Choroid plexus epithelial cell (primary cell): ENCODE measurements at regions not wholly inside any gene's neighbourhood (a gene's known extent, or its start where the extent isn't known, plus 50 kb on each side); places are given as distances from the start of the nearest gene placed in this dataset.

ENCODE experiments used
- DNase-seq: peaks from one replicate; pipeline ENCODE4 v3.0.0-alpha.2; 2010; ENCODE audit warnings: low read depth
- H3K4me3 ChIP-seq: 2 replicates; pipeline ENCODE4 v1.5.1; 2011; ENCODE audit warnings: low read depth, mild to moderate bottlenecking, control low read depth, low read length, moderate library complexity
- CTCF ChIP-seq: conservative IDR thresholded peaks from 2 replicates; pipeline ENCODE4 v1.5.1; 2011; ENCODE audit warnings: low read depth, mild to moderate bottlenecking, control low read depth, inconsistent platforms, low read length, moderate library complexity

GRCh38 chr15:62407216-62407615, 242.1 kb upstream of the C2CD4B start:
- no peak for TF ChIP-seq CTCF
- no peak for DNase-seq
- H3K4me3 ChIP-seq, result no peak overlapping the region

GRCh38 chr15:62407962-62408361, 242.9 kb upstream of the C2CD4B start:
- DNase-seq, result no peak
- H3K4me3 ChIP-seq, result no peak overlapping the region
- no peak for TF ChIP-seq CTCF

GRCh38 chr15:62409466-62409865, 244.4 kb upstream of the C2CD4B start:
- TF ChIP-seq CTCF, result no peak
- no peak overlapping the region for H3K4me3 ChIP-seq
- no peak for DNase-seq

- DNase-seq, result no peak
- H3K4me3 ChIP-seq, result no peak overlapping the region
Observed at GRCh38 chr15:62412686-62413085, 247.6 kb upstream of the C2CD4B start.

GRCh38 chr15:62413153-62413552, 248.1 kb upstream of the C2CD4B start:
- DNase-seq, result no peak
- no peak overlapping the region for H3K4me3 ChIP-seq
- TF ChIP-seq CTCF, result no peak

More at GRCh38 chr15:62412686-62413085, 247.6 kb upstream of the C2CD4B start:
- TF ChIP-seq CTCF, result no peak

GRCh38 chr15:62413786-62414185, 248.7 kb upstream of the C2CD4B start:
- H3K4me3 ChIP-seq, result no peak overlapping the region
- no peak for TF ChIP-seq CTCF
- DNase-seq, result no peak

- H3K4me3 ChIP-seq, result no peak overlapping the region
- no peak for DNase-seq
- no peak for TF ChIP-seq CTCF
Observed at GRCh38 chr15:62415498-62415897, 250.4 kb upstream of the C2CD4B start.
